IgD-negative memory B cell (primary cell): ENCODE measurements at regions not wholly inside any gene's neighbourhood (a gene's known extent, or its start where the extent isn't known, plus 50 kb on each side); places are given as distances from the start of the nearest gene placed in this dataset.

Experiments used
- H3K27ac Mint-ChIP-seq, 3 donors: one replicate each; pipeline ENCODE4 v1.8.0; 2020 to 2022; ENCODE audit warnings: mild to moderate bottlenecking in 3 of 3, mixed read lengths in 3 of 3, moderate library complexity in 1 of 3
- H3K27me3 Mint-ChIP-seq: one replicate; pipeline ENCODE4 v1.8.0; 2021; ENCODE audit warnings: mixed read lengths
- H3K36me3 Mint-ChIP-seq: one replicate; pipeline ENCODE4 v1.8.0; 2020; ENCODE audit warnings: mild to moderate bottlenecking, mixed read lengths
- H3K4me1 Mint-ChIP-seq, 3 donors: one replicate each; pipeline ENCODE4 v1.8.0; 2020 to 2022; ENCODE audit warnings: mixed read lengths in 3 of 3, mild to moderate bottlenecking in 1 of 3
- H3K4me3 Mint-ChIP-seq, 4 donors: one replicate each; pipeline ENCODE4 v1.8.0; 2020 to 2022; ENCODE audit warnings: mild to moderate bottlenecking in 4 of 4, mixed read lengths in 4 of 4, moderate library complexity in 3 of 4
- H3K9me3 Mint-ChIP-seq, 3 donors: one replicate each; pipeline ENCODE4 v1.8.0; 2020 to 2021; ENCODE audit warnings: mixed read lengths in 3 of 3, mild to moderate bottlenecking in 1 of 3

DNA sequence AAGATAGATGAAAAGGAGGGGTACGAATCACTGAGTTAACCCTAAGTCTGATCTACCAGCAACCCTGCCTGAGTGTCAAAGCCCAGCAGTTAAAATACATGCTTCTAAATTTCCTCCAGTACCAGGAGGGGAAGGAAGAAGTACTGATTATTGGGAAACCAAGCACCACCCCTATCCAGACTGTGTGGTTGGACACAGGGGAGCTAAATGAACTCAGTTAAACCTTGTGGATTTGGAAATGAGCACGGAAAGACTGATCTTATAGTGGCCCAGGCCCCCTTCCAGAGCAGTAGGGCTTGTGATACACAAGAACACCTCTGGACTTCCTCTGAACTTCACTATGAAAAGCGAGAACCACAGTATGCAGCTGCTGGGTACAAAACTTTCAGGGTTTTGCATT is 585.6 kb downstream of the MAFB start:
- H3K9me3 Mint-ChIP-seq, result no peaks in the 10 kb centered on the region
- H3K36me3 Mint-ChIP-seq, result no peaks in the 10 kb centered on the region
- no peak overlapping the region for H3K4me3 Mint-ChIP-seq
- no peaks in the 10 kb centered on the region for H3K27me3 Mint-ChIP-seq
- H3K27ac Mint-ChIP-seq, result no peak overlapping the region
- H3K4me1 Mint-ChIP-seq, result no peaks in the 10 kb centered on the region

DNA sequence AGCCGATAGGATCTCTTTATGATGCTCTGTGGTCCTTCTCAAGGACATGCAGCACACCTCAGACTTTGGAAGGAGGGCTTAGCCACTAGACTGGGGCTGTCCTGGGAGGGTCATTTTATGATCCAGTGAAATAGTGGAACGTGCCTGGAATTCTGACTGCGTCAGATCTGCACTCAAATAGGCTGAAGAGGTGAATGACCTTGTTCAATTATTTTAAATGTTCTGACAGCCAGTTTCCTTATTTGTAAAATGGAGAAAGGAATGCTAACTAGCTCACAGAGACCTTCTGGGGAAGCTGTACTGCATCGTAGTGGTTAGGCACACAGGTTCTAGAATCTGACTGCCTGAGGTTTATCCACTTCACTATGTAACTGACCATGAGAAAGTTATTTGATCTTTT is 587.5 kb downstream of the MAFB start:
- no peaks in the 10 kb centered on the region for H3K36me3 Mint-ChIP-seq
- H3K27ac Mint-ChIP-seq, result no peak overlapping the region
- no peaks in the 10 kb centered on the region for H3K27me3 Mint-ChIP-seq
- H3K4me3 Mint-ChIP-seq, result no peak overlapping the region
- H3K4me1 Mint-ChIP-seq, result no peaks in the 10 kb centered on the region
- no peaks in the 10 kb centered on the region for H3K9me3 Mint-ChIP-seq

- no peaks in the 10 kb centered on the region for H3K36me3 Mint-ChIP-seq
- no peaks in the 10 kb centered on the region for H3K27me3 Mint-ChIP-seq
- H3K4me1 Mint-ChIP-seq, result no peaks in the 10 kb centered on the region
These were observed 588.8 kb downstream of the MAFB start for GRCh38 chr20:40100261-40100660.

DNA sequence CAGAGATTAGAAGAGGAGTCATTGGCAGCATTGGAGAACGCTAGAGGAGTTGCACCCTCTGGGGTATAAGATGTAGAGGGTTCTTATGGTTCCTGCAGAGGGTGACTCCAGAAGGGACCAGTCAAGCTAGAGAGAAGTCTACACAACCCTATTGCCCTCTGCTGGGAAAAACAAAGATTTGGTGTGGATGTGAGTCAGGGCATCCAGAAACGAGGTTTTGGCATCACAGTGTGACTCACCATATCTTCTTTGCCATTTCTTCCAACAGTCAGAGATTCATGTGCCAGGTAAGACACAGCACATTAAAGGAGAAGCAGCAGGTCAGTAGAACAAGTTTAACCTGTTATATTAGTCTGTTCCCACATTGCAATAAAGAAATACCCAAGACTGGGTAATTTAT is 598.8 kb downstream of the MAFB start:
- Mint-ChIP-seq H3K9me3 (peaks cover 3 to 15% (median 7%) of the 10 kb centered on the region in 3 donors), H3K36me3 (no peaks in the 10 kb centered on the region), H3K27ac (no peak overlapping the region), H3K4me3 (no peak overlapping the region), H3K4me1 (no peaks in the 10 kb centered on the region), H3K27me3 (peaks cover 2% of the 10 kb centered on the region)

More at GRCh38 chr20:40100261-40100660, 588.8 kb downstream of the MAFB start:
- no peak overlapping the region for H3K27ac Mint-ChIP-seq
- H3K4me3 Mint-ChIP-seq, result no peak overlapping the region
- no peaks in the 10 kb centered on the region for H3K9me3 Mint-ChIP-seq

- H3K27me3 Mint-ChIP-seq, result peaks cover 2% of the 10 kb centered on the region
- no peak overlapping the region for H3K27ac Mint-ChIP-seq
- no peaks in the 10 kb centered on the region for H3K36me3 Mint-ChIP-seq
- H3K9me3 Mint-ChIP-seq, result peaks cover 6 to 11% (median 8%) of the 10 kb centered on the region in 3 donors
- H3K4me3 Mint-ChIP-seq, result no peak overlapping the region
- no peaks in the 10 kb centered on the region for H3K4me1 Mint-ChIP-seq
These were observed 601.5 kb downstream of the MAFB start for GRCh38 chr20:40087496-40087895.

GRCh38 chr20:40085513-40085912 is 603.5 kb downstream of the MAFB start:
- Mint-ChIP-seq H3K27ac (no peak overlapping the region), H3K27me3 (peaks cover 2% of the 10 kb centered on the region), H3K36me3 (no peaks in the 10 kb centered on the region), H3K4me3 (no peak overlapping the region), H3K9me3 (peaks cover 0 to 5% (median 3%) of the 10 kb centered on the region in 3 donors), H3K4me1 (no peaks in the 10 kb centered on the region)

GRCh38 chr20:40082436-40082835 is 606.6 kb downstream of the MAFB start:
- H3K4me3 Mint-ChIP-seq, result no peak overlapping the region
- H3K27ac Mint-ChIP-seq, result no peak overlapping the region
- H3K27me3 Mint-ChIP-seq, result peaks cover 2% of the 10 kb centered on the region
- peaks cover 2 to 5% (median 3%) of the 10 kb centered on the region in 3 donors for H3K9me3 Mint-ChIP-seq
- H3K36me3 Mint-ChIP-seq, result no peaks in the 10 kb centered on the region
- H3K4me1 Mint-ChIP-seq, result no peaks in the 10 kb centered on the region

DNA sequence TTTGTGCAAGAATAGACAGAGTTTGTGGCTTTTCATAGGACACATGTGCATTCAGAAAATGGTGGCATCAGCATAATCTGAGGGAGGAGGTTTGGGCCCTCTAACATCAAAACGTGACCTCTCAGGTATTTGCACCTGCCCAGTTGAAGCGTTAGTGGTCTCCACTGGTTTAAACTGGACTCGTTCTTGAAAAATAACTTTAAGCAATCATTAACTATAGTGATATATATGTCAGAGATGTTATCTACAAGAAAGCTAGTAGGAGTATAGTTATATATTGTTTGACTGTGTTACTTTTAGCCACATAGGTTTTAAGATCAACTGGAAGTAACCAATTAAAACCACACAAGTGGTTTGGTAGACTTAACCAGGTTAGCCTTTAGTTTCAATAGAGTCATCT is 607.4 kb downstream of the MAFB start:
- H3K4me1 Mint-ChIP-seq, result no peaks in the 10 kb centered on the region
- H3K4me3 Mint-ChIP-seq, result no peak overlapping the region
- H3K36me3 Mint-ChIP-seq, result no peaks in the 10 kb centered on the region
- H3K27me3 Mint-ChIP-seq, result peaks cover under 1% of the 10 kb centered on the region
- H3K9me3 Mint-ChIP-seq, result peaks cover 2 to 4% (median 3%) of the 10 kb centered on the region in 3 donors
- H3K27ac Mint-ChIP-seq, result peak overlapping the region in 1 of 3 donors; percentile 19

DNA sequence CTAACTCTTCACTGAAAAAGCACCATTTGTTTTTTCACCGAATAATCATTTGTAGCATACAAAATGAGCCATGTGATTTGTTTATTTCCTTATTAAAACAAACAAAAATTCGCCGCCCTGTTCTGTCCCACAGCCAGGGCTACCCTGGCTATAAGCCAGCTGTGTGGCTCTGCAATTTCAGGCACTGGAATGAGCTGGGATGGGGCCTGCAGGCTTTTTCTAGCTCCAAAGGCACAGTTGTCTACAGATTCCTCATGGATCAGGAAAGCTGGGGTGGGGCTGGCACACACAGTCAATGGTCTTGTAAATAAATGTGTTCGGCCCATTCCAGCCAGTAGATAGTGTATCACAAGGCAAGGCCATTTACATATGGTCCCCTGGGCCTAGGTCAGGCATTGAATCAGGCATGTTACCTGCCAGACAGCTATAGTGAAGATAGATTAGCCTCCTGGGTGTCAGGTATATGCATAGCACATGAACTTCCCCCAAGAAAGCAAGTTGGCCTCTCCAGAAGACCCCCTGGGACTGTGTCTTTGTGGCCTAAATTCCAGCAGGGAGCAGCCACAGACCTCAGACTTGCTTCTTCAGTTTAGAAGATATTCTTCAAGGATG is 608.9 kb downstream of the MAFB start:
- H3K4me1 Mint-ChIP-seq, result no peaks in the 10 kb centered on the region
- H3K27me3 Mint-ChIP-seq, result no peaks in the 10 kb centered on the region
- no peak overlapping the region for H3K27ac Mint-ChIP-seq
- no peak overlapping the region for H3K4me3 Mint-ChIP-seq
- peaks cover 2 to 4% (median 3%) of the 10 kb centered on the region in 3 donors for H3K9me3 Mint-ChIP-seq
- no peaks in the 10 kb centered on the region for H3K36me3 Mint-ChIP-seq

GRCh38 chr20:40073535-40074111 is 615.4 kb downstream of the MAFB start:
- Mint-ChIP-seq H3K36me3 (no peaks in the 10 kb centered on the region), H3K4me1 (no peaks in the 10 kb centered on the region), H3K27me3 (no peaks in the 10 kb centered on the region), H3K4me3 (no peak overlapping the region), H3K27ac (no peak overlapping the region), H3K9me3 (peaks cover 2 to 8% (median 3%) of the 10 kb centered on the region in 3 donors)

GRCh38 chr20:40072907-40073306 is 616.1 kb downstream of the MAFB start:
- no peaks in the 10 kb centered on the region for H3K4me1 Mint-ChIP-seq
- H3K27me3 Mint-ChIP-seq, result no peaks in the 10 kb centered on the region
- no peak overlapping the region for H3K27ac Mint-ChIP-seq
- H3K36me3 Mint-ChIP-seq, result no peaks in the 10 kb centered on the region
- H3K4me3 Mint-ChIP-seq, result no peak overlapping the region
- H3K9me3 Mint-ChIP-seq, result peaks cover 2 to 15% (median 5%) of the 10 kb centered on the region in 3 donors

DNA sequence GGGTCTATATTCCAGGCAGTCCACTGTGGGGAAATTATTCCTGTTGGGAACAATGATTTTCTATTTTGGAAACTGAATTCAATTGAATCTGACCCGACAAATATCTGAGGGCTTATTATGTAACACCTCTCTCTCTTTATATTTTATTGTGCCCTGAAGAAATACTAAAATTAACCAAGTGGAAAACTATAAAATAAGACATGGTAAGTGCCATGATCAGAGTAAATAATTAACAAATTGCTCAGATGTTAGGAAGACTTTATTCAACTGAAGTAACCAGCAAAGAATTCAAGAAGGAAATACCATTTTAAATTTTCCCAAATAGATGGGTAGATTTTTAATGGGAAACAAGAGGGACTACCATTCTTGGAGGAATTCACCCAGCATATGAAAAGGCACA is 632.9 kb downstream of the MAFB start:
- Mint-ChIP-seq H3K36me3 (no peaks in the 10 kb centered on the region), H3K4me1 (no peaks in the 10 kb centered on the region), H3K27me3 (peaks cover 10% of the 10 kb centered on the region), H3K27ac (no peak overlapping the region), H3K4me3 (no peak overlapping the region), H3K9me3 (peaks cover 3 to 12% (median 10%) of the 10 kb centered on the region in 3 donors)

- H3K4me3 Mint-ChIP-seq, result no peak overlapping the region
- H3K27ac Mint-ChIP-seq, result no peak overlapping the region
- peaks cover 3 to 10% (median 9%) of the 10 kb centered on the region in 3 donors for H3K9me3 Mint-ChIP-seq
- no peaks in the 10 kb centered on the region for H3K4me1 Mint-ChIP-seq
- no peaks in the 10 kb centered on the region for H3K36me3 Mint-ChIP-seq
- H3K27me3 Mint-ChIP-seq, result peaks cover 10% of the 10 kb centered on the region
These were observed 633.3 kb downstream of the MAFB start for GRCh38 chr20:40055711-40056110.

DNA sequence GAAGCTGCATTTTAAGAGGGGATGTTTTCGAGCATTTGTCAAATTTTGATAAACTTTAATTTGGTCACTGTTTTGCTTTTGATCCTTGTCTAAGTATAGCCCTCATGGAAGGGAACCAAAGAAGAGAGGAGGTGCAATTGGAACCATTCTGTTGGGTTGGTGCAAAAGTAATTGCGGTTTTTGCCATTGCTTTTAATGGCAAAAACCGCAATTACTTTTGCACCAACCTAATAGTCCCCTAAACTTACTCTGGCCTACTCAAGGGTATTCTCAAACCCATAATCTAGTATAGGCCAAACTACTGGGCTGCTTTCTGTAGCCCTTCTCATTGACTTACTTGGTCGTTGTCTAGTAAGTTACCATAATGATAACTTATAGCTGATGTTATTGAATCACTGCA is 634.7 kb downstream of the MAFB start:
- Mint-ChIP-seq H3K27ac (no peak overlapping the region), H3K9me3 (peaks cover 0 to 3% (median under 1%) of the 10 kb centered on the region in 3 donors), H3K36me3 (no peaks in the 10 kb centered on the region), H3K27me3 (peaks cover 11% of the 10 kb centered on the region), H3K4me3 (no peak overlapping the region), H3K4me1 (peaks cover 0 to 1% (median 0%) of the 10 kb centered on the region in 3 donors)

DNA sequence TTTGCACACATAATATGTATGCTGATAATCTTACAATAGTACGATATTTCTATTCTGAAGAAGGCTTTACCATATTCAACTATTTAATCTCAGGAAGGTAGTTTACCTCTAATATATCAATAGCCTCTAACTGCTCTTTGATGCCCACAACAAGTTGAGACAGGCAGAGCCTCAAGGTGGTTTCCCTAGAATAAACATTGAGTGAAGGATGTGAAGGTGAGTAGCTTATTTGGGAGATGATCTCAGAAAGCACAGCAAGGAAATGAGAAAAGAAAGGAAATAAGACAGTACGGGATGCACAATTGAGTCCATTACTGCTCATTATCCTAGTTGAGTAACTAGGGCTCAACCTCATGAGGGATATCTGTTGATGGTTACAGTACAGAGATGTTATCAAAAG is 638.4 kb downstream of the MAFB start:
- H3K27ac Mint-ChIP-seq, result no peak overlapping the region
- H3K9me3 Mint-ChIP-seq, result no peaks in the 10 kb centered on the region
- H3K4me3 Mint-ChIP-seq, result no peak overlapping the region
- H3K27me3 Mint-ChIP-seq, result peaks cover 11% of the 10 kb centered on the region
- H3K36me3 Mint-ChIP-seq, result no peaks in the 10 kb centered on the region
- peaks cover 0 to 1% (median 0%) of the 10 kb centered on the region in 3 donors for H3K4me1 Mint-ChIP-seq

DNA sequence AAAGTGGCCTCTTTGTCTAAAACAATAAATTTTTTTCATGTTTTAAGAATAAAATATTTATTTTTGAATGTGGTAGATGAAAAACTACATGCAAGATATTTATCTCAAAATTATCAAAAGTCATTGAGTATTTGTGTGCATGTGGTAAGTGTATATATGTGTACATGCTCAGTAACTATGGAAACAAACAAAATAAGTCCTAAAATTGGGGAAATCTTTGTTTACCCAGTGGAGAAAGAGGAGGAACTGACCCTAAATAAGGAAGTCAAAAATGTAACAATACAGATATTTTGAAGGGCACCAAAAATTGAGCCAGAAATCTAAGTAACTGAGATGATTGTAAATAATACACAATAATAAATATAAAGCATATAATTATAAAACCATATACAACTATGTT is 639.2 kb downstream of the MAFB start:
- H3K4me3 Mint-ChIP-seq, result no peak overlapping the region
- H3K27ac Mint-ChIP-seq, result no peak overlapping the region
- H3K36me3 Mint-ChIP-seq, result no peaks in the 10 kb centered on the region
- peaks cover 0 to 1% (median 0%) of the 10 kb centered on the region in 3 donors for H3K4me1 Mint-ChIP-seq
- peaks cover 11% of the 10 kb centered on the region for H3K27me3 Mint-ChIP-seq
- no peaks in the 10 kb centered on the region for H3K9me3 Mint-ChIP-seq
